GM23338 (cell line): ENCODE measurements at regions not wholly inside any gene's neighbourhood (a gene's known extent, or its start where the extent isn't known, plus 50 kb on each side); places are given as distances from the start of the nearest gene placed in this dataset.

Source experiments
- ATAC-seq: fragments of 200-7000 bp; cut with Tn5 transposase; 3 replicates; pipeline ENCODE4 v1.9.1; 2020
- DNase-seq: peaks from one replicate; pipeline ENCODE4 v3.0.0-alpha.2; 2015; ENCODE audit warnings: low spot score
- H2AFZ ChIP-seq: fragments of 200-600 bp; sonication (generic); 2 replicates; pipeline ENCODE4 v1.8.0; 2016; ENCODE audit warnings: antibody characterized with exemption, mild to moderate bottlenecking, moderate library complexity
- H3F3A ChIP-seq: fragments of 200-600 bp; sonication (generic); replicated peaks from 2 replicates; pipeline ENCODE4 v1.8.0; 2017; ENCODE audit warnings: antibody characterized with exemption, mixed run types, low read depth
- H3K27ac ChIP-seq: fragments of 200-600 bp; sonication (generic); 2 replicates; pipeline ENCODE4 v1.6.1; 2016; ENCODE audit warnings: low read depth
- H3K27me3 ChIP-seq: fragments of 200-600 bp; sonication (generic); 2 replicates; pipeline ENCODE4 v1.8.0; 2016; ENCODE audit warnings: mild to moderate bottlenecking, mixed run types, moderate library complexity; ENCODE audit not compliant: insufficient read depth
- H3K36me3 ChIP-seq: fragments of 200-600 bp; sonication (generic); 2 replicates; pipeline ENCODE4 v1.8.0; 2016; ENCODE audit warnings: mild to moderate bottlenecking; ENCODE audit not compliant: insufficient read depth
- H3K4me1 ChIP-seq: fragments of 200-600 bp; sonication (generic); 2 replicates; pipeline ENCODE4 v1.8.0; 2016; ENCODE audit warnings: mild to moderate bottlenecking, moderate library complexity; ENCODE audit not compliant: insufficient read depth
- H3K4me2 ChIP-seq: fragments of 200-600 bp; sonication (generic); 2 replicates; pipeline ENCODE4 v1.7.1; 2017; ENCODE audit warnings: mixed run types
- H3K4me3 ChIP-seq: fragments of 200-600 bp; sonication (generic); 2 replicates; pipeline ENCODE4 v1.6.1; 2016; ENCODE audit warnings: mixed run types
- H3K79me2 ChIP-seq: fragments of 200-600 bp; sonication (generic); replicated peaks from 2 replicates; pipeline ENCODE4 v1.8.0; 2017; ENCODE audit warnings: mild to moderate bottlenecking; ENCODE audit not compliant: insufficient read depth
- H3K9me2 ChIP-seq: fragments of 200-600 bp; sonication (generic); 2 replicates; pipeline ENCODE4 v1.8.0; 2017; ENCODE audit not compliant: insufficient read depth
- H4K20me1 ChIP-seq: fragments of 200-600 bp; sonication (generic); replicated peaks from 2 replicates; pipeline ENCODE4 v1.8.0; 2017; ENCODE audit warnings: mild to moderate bottlenecking; ENCODE audit not compliant: insufficient read depth
- H3K27ac Mint-ChIP-seq: 2 replicates; pipeline ENCODE4 v1.8.0; 2020; ENCODE audit warnings: inconsistent platforms, mild to moderate bottlenecking, moderate library complexity, mixed read lengths
- H3K27me3 Mint-ChIP-seq: 3 replicates; pipeline ENCODE4 v1.8.0; 2022; ENCODE audit warnings: low read depth, mild to moderate bottlenecking, moderate library complexity, mixed read lengths, inconsistent platforms; ENCODE audit not compliant: insufficient read depth, poor library complexity
- H3K36me3 Mint-ChIP-seq: 3 replicates; pipeline ENCODE4 v1.8.0; 2021; ENCODE audit warnings: low read depth, mild to moderate bottlenecking, inconsistent platforms, moderate library complexity, mixed read lengths
- H3K4me1 Mint-ChIP-seq: 3 replicates; pipeline ENCODE4 v1.8.0; 2020; ENCODE audit warnings: mild to moderate bottlenecking, inconsistent platforms, mixed read lengths
- H3K4me3 Mint-ChIP-seq: 3 replicates; pipeline ENCODE4 v1.8.0; 2021; ENCODE audit warnings: moderate library complexity, mild to moderate bottlenecking, inconsistent platforms, mixed read lengths
- H3K9me3 Mint-ChIP-seq: 3 replicates; pipeline ENCODE4 v1.8.0; 2020; ENCODE audit warnings: moderate library complexity, mild to moderate bottlenecking, inconsistent platforms, mixed read lengths
- CREB1 ChIP-seq: fragments of 250-450 bp; sonication (Bioruptor Pico); IDR thresholded peaks from 2 replicates; pipeline ENCODE4 v1.5.0; 2020; ENCODE audit warnings: low read depth, mild to moderate bottlenecking, moderate library complexity
- EZH2phosphoT487 ChIP-seq: fragments of 200-600 bp; sonication (generic); IDR thresholded peaks from one replicate; pipeline ENCODE4 v1.8.1; 2018; ENCODE audit warnings: antibody characterized with exemption; ENCODE audit not compliant: unreplicated experiment
- JUNB ChIP-seq: IDR thresholded peaks from one replicate; pipeline ENCODE4 v1.6.1; 2016; ENCODE audit warnings: antibody characterized with exemption; ENCODE audit not compliant: unreplicated experiment
- STAT1 ChIP-seq: IDR thresholded peaks from one replicate; pipeline ENCODE4 v1.6.1; 2016; ENCODE audit warnings: antibody characterized with exemption; ENCODE audit not compliant: unreplicated experiment
- ZNF114 ChIP-seq: fragments of 250-450 bp; sonication (Bioruptor Pico); IDR thresholded peaks from 2 replicates; pipeline ENCODE4 v1.5.0; 2020; ENCODE audit warnings: mild to moderate bottlenecking, moderate library complexity
- ZNF331 ChIP-seq: fragments of 250-450 bp; sonication (Bioruptor Pico); IDR thresholded peaks from 2 replicates; pipeline ENCODE4 v1.5.0; 2020; ENCODE audit warnings: low read depth, mild to moderate bottlenecking, moderate library complexity
- TF ChIP-seq, protein P1 (sequence below): IDR thresholded peaks from 2 replicates; pipeline ENCODE4 v1.6.1; 2016; ENCODE audit warnings: antibody characterized with exemption
- TF ChIP-seq, protein P2 (sequence below): fragments of 250-450 bp; sonication (Bioruptor Pico); IDR thresholded peaks from 2 replicates; pipeline ENCODE4 v1.5.0; 2020; ENCODE audit warnings: mild to moderate bottlenecking, moderate library complexity
- TF ChIP-seq, protein P3 (sequence below): IDR thresholded peaks from one replicate; pipeline ENCODE4 v1.6.1; 2018; ENCODE audit warnings: antibody characterized with exemption; ENCODE audit not compliant: unreplicated experiment

DNA sequence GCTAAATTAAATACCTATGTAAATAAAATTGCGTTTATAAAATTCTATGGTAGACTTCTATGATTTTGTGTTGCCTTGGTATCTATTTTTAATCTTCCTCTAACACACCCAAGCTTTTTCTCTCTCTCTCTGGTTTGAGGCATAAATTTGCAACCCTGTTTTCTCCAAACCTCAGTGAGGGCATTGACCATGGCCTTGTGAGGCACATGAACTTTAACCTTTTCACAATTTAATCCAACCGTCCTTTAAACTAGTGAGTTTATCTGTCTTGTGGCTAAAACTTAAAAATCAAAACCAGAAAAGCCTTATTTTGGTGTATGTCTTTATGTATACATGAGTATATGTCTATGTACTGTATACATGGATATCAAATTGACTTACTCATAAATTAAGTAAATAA, 746.6 kb upstream of the B3GALT2 start:
- TF ChIP-seq, protein P1, sequence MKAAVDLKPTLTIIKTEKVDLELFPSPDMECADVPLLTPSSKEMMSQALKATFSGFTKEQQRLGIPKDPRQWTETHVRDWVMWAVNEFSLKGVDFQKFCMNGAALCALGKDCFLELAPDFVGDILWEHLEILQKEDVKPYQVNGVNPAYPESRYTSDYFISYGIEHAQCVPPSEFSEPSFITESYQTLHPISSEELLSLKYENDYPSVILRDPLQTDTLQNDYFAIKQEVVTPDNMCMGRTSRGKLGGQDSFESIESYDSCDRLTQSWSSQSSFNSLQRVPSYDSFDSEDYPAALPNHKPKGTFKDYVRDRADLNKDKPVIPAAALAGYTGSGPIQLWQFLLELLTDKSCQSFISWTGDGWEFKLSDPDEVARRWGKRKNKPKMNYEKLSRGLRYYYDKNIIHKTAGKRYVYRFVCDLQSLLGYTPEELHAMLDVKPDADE: no peak
- TF ChIP-seq STAT1: no peak
- TF ChIP-seq CREB1 (CRISPR knock-in tag): no peak
- TF ChIP-seq, protein P2, sequence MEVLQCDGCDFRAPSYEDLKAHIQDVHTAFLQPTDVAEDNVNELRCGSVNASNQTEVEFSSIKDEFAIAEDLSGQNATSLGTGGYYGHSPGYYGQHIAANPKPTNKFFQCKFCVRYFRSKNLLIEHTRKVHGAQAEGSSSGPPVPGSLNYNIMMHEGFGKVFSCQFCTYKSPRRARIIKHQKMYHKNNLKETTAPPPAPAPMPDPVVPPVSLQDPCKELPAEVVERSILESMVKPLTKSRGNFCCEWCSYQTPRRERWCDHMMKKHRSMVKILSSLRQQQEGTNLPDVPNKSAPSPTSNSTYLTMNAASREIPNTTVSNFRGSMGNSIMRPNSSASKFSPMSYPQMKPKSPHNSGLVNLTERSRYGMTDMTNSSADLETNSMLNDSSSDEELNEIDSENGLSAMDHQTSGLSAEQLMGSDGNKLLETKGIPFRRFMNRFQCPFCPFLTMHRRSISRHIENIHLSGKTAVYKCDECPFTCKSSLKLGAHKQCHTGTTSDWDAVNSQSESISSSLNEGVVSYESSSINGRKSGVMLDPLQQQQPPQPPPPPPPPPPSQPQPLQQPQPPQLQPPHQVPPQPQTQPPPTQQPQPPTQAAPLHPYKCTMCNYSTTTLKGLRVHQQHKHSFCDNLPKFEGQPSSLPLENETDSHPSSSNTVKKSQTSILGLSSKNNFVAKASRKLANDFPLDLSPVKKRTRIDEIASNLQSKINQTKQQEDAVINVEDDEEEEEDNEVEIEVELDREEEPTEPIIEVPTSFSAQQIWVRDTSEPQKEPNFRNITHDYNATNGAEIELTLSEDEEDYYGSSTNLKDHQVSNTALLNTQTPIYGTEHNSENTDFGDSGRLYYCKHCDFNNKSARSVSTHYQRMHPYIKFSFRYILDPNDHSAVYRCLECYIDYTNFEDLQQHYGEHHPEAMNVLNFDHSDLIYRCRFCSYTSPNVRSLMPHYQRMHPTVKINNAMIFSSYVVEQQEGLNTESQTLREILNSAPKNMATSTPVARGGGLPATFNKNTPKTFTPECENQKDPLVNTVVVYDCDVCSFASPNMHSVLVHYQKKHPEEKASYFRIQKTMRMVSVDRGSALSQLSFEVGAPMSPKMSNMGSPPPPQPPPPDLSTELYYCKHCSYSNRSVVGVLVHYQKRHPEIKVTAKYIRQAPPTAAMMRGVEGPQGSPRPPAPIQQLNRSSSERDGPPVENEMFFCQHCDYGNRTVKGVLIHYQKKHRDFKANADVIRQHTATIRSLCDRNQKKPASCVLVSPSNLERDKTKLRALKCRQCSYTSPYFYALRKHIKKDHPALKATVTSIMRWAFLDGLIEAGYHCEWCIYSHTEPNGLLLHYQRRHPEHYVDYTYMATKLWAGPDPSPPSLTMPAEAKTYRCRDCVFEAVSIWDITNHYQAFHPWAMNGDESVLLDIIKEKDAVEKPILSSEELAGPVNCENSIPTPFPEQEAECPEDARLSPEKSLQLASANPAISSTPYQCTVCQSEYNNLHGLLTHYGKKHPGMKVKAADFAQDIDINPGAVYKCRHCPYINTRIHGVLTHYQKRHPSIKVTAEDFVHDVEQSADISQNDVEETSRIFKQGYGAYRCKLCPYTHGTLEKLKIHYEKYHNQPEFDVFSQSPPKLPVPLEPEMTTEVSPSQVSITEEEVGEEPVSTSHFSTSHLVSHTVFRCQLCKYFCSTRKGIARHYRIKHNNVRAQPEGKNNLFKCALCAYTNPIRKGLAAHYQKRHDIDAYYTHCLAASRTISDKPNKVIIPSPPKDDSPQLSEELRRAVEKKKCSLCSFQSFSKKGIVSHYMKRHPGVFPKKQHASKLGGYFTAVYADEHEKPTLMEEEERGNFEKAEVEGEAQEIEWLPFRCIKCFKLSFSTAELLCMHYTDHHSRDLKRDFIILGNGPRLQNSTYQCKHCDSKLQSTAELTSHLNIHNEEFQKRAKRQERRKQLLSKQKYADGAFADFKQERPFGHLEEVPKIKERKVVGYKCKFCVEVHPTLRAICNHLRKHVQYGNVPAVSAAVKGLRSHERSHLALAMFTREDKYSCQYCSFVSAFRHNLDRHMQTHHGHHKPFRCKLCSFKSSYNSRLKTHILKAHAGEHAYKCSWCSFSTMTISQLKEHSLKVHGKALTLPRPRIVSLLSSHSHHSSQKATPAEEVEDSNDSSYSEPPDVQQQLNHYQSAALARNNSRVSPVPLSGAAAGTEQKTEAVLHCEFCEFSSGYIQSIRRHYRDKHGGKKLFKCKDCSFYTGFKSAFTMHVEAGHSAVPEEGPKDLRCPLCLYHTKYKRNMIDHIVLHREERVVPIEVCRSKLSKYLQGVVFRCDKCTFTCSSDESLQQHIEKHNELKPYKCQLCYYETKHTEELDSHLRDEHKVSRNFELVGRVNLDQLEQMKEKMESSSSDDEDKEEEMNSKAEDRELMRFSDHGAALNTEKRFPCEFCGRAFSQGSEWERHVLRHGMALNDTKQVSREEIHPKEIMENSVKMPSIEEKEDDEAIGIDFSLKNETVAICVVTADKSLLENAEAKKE: no peak
- TF ChIP-seq JUNB: no peak
- TF ChIP-seq ZNF331 (CRISPR knock-in tag): no peak
- no peak for TF ChIP-seq ZNF114
- TF ChIP-seq EZH2phosphoT487: no peak
- TF ChIP-seq, protein P3, sequence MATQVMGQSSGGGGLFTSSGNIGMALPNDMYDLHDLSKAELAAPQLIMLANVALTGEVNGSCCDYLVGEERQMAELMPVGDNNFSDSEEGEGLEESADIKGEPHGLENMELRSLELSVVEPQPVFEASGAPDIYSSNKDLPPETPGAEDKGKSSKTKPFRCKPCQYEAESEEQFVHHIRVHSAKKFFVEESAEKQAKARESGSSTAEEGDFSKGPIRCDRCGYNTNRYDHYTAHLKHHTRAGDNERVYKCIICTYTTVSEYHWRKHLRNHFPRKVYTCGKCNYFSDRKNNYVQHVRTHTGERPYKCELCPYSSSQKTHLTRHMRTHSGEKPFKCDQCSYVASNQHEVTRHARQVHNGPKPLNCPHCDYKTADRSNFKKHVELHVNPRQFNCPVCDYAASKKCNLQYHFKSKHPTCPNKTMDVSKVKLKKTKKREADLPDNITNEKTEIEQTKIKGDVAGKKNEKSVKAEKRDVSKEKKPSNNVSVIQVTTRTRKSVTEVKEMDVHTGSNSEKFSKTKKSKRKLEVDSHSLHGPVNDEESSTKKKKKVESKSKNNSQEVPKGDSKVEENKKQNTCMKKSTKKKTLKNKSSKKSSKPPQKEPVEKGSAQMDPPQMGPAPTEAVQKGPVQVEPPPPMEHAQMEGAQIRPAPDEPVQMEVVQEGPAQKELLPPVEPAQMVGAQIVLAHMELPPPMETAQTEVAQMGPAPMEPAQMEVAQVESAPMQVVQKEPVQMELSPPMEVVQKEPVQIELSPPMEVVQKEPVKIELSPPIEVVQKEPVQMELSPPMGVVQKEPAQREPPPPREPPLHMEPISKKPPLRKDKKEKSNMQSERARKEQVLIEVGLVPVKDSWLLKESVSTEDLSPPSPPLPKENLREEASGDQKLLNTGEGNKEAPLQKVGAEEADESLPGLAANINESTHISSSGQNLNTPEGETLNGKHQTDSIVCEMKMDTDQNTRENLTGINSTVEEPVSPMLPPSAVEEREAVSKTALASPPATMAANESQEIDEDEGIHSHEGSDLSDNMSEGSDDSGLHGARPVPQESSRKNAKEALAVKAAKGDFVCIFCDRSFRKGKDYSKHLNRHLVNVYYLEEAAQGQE: no peak
- no peak for ATAC-seq
- H3K36me3 Mint-ChIP-seq: peaks cover 19% of the 10 kb centered on the region; the same call in 2 of the 3 replicates

More for the DNA sequence above, 746.6 kb upstream of the B3GALT2 start:
- Histone ChIP-seq H3K4me3 (no peak overlapping the region), H3K79me2 (no peaks in the 10 kb centered on the region), H3K4me1 (peaks cover 26% of the 10 kb centered on the region), H3K4me2 (no peak overlapping the region), H3K27ac (no peak overlapping the region), H3K27me3 (no peaks in the 10 kb centered on the region), H3K9me2 (no peaks in the 10 kb centered on the region; the same call in 1 of the 2 replicates), H2AFZ (no peak overlapping the region), H4K20me1 (no peaks in the 10 kb centered on the region), H3F3A (no peaks in the 10 kb centered on the region), H3K36me3 (peaks cover 7% of the 10 kb centered on the region; the same call in 1 of the 2 replicates)
- peaks cover 14% of the 10 kb centered on the region for H3K9me3 Mint-ChIP-seq
- H3K27ac Mint-ChIP-seq: no peak overlapping the region
- no peak for DNase-seq
- H3K4me3 Mint-ChIP-seq: no peak overlapping the region
- H3K27me3 Mint-ChIP-seq: no peaks in the 10 kb centered on the region
- peaks cover 22% of the 10 kb centered on the region for H3K4me1 Mint-ChIP-seq
